Fibroblast of skin of right quadriceps (primary cell): ENCODE measurements at regions not wholly inside any gene's neighbourhood (a gene's known extent, or its start where the extent isn't known, plus 50 kb on each side); places are given as distances from the start of the nearest gene placed in this dataset.

ENCODE experiments used
- DNase-seq: peaks from one replicate; pipeline ENCODE4 v3.0.0-alpha.2; 2013

DNA sequence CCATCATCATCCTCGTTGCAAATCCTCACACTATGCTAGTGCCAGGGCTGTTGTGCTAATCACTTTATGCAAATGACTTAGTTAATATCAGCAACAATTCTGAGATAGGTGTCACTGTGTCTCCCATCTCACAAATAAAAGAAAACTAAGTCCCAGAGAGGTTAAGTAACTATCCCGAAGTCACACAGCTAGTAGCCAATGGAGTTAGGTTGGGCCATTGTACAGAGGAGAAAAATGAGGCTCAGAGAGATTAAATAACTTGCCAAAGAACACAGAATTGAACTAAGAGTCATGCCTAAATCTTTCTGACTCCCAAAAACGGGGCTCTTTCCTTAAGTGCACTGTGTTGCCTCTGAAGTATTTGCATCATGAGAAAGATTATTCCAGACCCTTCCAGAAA, 146.4 kb downstream of the MIS18A start:
- no peak for DNase-seq

DNA sequence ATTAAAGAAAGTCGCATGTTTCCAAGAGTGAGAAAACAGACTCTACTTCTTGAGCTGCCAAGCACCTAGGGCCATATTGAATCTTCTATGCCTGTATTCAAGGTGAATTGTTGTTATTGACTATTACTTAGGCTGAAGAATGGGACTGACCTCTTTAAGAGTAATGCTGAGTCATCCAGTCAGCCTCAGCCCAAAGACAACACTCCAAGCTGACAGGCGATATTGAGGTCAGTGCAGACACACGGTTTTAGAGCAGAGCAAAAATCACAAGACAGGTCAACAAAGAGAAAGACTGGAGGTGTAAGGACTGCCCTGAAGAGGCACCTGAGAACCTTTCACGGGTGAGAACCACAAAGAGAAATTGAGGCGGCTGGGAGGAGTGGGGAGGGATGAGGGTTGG, 146.9 kb downstream of the MIS18A start:
- DNase-seq: peak; percentile 25

- DNase-seq: no peak
Observed at GRCh38 chr21:32131164-32131563, 147.7 kb downstream of the MIS18A start.

- no peak for DNase-seq
Observed at GRCh38 chr21:32130031-32130891, 148.6 kb downstream of the MIS18A start.

DNA sequence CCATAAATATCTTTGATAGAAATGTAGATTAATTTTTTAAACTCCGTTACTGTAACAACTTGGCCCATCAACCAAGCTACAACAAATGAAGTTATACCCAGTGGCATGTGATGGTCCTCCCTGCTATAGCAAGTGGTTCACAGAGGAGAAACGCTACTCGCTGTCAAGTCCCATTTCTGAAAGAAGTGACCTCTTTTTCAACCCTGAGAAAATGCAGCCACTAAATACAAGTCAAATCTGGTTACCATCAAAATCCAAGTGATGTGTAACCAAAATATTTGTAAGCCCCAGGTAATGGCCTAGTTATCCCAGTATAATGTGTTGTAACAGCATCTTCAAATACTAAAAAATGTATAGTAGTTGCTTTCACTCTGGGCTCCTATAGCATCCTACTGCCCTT, 151.8 kb downstream of the MIS18A start:
- DNase-seq: no peak

- DNase-seq: no peak
Observed at GRCh38 chr21:32122082-32122481, 156.8 kb downstream of the MIS18A start.

GRCh38 chr21:32120230-32120629, 158.6 kb downstream of the MIS18A start:
- DNase-seq: no peak

GRCh38 chr21:32119811-32120210, 159.0 kb downstream of the MIS18A start:
- DNase-seq: peak; percentile 20

GRCh38 chr21:32119389-32119788, 159.5 kb downstream of the MIS18A start:
- DNase-seq: no peak

- peak; percentile 64 for DNase-seq
Observed at GRCh38 chr21:32114419-32115035, 164.3 kb downstream of the MIS18A start.

- no peak for DNase-seq
Observed at GRCh38 chr21:32113486-32113885, 165.4 kb downstream of the MIS18A start.

GRCh38 chr21:32112195-32112594, 166.7 kb downstream of the MIS18A start:
- DNase-seq: no peak

DNA sequence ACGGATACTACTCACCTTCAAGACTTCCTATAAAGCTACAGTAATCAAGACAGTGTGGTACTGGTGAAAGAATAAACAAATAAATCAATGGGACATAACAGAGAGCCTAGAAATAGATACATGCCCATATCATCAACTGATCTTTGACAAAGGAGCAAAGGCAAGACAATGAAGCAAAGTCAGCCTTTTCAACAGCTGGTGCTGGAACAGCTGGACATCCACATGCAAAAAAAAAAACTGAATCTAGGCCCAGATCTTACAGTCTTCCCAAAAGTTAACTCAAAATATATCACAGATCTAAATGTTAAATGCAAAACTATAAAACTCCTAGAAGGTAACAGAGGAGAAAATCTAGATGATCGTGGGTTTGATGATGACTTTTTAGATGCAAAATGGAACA, 170.3 kb downstream of the MIS18A start:
- DNase-seq: no peak

- DNase-seq: no peak
Observed at GRCh38 chr21:32103361-32103760, 175.5 kb downstream of the MIS18A start.

DNA sequence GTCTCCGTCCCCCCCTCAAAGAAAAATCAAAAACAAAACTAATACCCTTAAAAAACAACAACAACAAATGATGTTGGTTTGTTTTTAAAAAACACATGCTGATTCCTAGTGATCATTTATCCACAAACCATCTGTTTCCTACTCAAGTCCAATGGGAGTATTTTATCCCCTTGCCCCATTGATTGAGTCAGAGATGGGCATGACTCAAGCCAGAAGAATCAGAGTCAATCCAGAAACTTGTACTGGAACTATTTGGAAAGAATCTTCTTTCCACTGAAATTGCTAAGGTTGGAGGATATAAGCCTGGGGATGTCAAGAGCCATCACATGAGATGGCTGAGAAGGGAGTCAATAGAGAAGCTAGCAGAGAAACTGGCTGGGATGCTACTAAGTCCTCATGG, 176.4 kb downstream of the MIS18A start:
- DNase-seq: peak; percentile 78

DNA sequence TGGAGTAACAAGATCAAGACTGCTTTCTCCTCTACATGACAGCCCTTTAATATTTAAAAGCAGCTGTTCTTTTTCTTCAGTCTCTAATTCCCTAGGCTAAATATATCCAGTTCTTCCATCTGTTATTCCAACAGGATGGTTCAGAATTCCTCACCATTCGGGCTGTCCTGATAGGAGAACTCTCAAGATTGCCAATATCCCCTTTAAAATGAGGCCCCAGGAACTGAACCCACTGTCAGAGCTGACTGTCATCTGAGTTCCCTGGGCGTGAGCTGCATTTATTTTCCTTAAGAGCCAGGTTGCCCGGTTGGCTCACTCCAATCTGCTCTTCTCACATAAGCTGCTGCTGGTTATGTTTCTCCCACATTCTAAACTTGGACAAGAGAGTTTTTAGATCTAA, 177.6 kb downstream of the MIS18A start:
- no peak for DNase-seq

GRCh38 chr21:32100423-32100822, 178.4 kb downstream of the MIS18A start:
- no peak for DNase-seq

DNA sequence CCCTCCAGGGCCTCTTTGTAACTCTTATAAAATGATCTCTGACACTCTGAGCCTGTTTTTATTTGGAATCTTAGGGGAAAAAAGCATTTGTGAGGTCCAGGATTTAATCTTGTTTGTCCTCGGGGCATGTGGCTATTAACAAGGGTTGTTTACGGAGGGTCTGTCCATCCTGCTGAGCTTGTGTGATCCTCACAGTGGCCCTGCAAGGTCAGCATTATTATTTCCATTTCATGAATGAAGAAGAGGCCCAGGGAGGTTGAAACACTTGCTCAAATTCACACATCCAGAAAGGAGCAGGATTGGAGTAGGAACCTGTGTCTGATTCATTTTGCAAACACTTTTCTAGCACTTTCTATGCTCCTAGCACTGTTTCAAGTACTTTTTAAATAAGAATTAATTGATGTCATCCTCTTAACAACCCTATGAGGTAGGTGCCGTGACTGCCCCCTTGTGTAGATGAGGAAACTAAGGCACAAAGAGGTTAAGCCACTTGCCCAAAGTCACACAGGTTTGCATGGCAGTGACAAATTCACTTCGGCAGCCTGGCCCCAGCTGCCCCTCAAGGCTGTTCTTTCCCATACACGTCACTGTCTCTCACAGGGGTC, 178.9 kb downstream of the MIS18A start:
- no peak for DNase-seq

GRCh38 chr21:32096411-32096810, 182.4 kb downstream of the MIS18A start:
- DNase-seq: no peak

DNA sequence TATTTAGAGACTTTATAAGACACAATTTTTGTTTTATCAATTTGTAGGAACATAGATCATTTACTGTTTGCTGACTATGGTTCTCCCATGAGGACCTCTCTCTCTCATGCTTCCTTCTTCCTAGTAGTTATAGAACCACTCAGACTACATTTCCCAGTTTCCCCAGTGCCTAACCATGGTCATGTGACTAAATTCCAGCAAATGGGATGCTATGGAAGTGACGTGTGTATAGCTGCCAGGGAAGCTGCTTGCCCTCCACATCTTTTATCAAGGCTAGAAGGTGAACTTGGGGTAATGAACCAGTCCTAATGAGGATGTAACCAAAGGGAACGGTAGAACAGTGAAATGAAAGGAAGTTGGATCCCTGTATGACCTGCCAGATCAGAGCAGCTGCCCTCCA, 184.0 kb downstream of the MIS18A start:
- DNase-seq: peak; percentile 45

DNA sequence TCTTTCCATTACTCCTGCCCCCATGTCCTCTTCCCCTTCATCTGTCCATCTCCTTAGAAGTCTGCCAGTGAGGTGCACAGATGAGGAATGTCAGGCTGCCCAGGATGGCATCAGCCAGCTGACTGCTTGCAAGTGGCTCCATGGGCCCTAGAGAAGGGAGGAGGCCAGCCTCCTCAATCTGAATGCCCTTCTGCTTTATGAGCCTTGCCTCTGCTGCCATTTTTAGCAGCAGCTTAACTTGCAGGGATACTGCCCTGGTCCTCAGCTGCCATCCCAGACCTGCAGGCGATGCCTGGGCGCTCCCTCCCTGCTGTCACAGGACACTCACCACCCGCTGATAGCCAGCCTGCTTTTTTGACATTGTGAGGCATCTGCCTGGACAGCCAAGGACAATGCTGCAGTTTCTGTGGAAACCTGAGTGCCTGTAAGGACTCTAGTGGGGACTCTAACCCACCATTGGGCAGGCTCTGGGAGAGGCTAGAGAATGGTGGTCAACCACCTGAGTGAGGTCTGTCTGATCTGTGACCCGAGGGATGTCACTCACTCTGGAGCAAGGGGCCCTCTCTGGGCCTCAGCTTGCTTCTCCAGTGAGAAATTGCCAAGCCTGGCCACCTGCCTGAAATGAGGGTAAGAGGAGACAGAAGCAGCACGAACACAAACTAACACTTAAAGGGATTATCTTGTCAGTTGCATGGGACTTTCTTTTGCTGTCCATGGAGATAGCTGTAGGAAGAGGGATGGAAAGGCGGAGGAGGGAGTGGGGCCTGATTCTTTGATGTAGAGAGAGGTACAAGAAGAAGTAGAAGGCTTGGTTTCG, 185.0 kb downstream of the MIS18A start:
- DNase-seq: no peak

GRCh38 chr21:32090956-32091355, 187.9 kb downstream of the MIS18A start:
- DNase-seq: no peak

DNA sequence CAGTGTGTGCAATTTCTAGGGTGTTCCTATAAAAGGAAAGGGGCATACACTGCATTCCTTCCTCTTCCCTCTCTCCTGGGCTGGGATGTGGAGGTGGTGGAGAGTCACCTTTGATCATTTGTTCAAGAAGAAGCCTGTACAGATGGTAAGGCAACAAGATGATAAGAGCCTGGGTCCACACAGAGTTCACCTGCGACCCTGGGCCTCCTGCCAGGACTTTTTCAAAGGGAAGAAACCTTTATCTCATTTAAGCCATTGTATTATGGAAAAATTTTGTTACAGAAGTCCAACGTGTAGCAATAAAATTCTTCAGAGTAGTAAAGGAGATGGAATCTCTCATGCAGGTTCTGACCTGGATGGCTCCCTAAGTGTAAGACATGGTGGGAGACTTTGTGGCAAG, 189.1 kb downstream of the MIS18A start:
- no peak for DNase-seq
